C4-2B (cell line): ENCODE measurements at regions not wholly inside any gene's neighbourhood (a gene's known extent, or its start where the extent isn't known, plus 50 kb on each side); places are given as distances from the start of the nearest gene placed in this dataset.

Source experiments
- H3K27ac ChIP-seq: fragments of 450-650 bp; 2 replicates; pipeline ENCODE4 v1.5.1; 2017
- ZFX ChIP-seq: fragments of 450-650 bp; IDR thresholded peaks from 2 replicates; pipeline ENCODE4 v1.6.1; 2017
- TF ChIP-seq, protein P1 (sequence below): fragments of 450-650 bp; conservative IDR thresholded peaks from 2 replicates; pipeline ENCODE4 v1.5.1; 2017; ENCODE audit warnings: mild to moderate bottlenecking

DNA sequence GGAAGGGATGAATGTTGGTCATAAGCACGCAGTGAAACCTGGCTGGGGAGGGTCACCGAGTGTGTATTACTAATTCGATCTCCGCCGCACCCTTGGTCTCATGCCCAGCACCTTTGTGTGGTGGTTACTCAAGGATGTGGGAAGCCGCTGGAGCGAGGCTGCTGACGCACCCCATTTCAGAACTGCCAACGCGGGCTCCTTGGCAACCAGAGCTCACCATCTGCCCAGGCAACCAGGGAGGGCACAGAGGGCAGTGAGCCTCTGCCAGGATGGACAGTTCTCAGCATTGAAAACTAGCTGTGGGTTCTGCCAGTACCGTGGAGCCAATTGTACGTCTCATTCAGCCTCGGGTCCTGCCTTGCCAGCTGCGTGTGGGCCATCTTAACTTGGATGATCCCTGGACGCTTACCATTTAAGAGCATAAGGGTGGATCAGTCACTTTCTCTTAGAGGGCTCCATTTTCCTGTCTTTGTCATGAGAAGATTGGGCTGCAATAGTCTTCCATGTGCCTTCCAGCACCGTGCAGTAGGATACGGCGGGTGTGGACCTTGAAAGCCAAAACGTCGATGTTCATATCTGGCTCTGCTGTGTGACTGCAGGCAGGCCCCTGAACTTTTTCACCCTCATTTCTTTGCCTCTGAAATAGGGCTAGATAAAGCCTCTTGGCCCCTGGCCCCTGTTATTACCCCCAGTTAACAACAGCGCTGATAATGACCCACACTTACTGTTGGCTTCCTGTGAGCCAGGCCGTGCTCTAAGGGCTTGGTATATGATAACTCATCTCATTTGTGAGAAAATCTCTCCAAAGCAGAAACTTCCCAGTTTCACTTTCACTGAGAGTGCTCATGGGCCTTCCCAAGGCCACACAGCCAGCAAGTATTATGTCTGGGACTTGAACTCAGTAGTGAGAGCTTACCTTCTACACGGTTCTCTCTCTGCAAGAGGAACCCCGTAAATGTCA, 238.8 kb downstream of the OPA1 start:
- TF ChIP-seq ZFX: no peak
- TF ChIP-seq, protein P1, sequence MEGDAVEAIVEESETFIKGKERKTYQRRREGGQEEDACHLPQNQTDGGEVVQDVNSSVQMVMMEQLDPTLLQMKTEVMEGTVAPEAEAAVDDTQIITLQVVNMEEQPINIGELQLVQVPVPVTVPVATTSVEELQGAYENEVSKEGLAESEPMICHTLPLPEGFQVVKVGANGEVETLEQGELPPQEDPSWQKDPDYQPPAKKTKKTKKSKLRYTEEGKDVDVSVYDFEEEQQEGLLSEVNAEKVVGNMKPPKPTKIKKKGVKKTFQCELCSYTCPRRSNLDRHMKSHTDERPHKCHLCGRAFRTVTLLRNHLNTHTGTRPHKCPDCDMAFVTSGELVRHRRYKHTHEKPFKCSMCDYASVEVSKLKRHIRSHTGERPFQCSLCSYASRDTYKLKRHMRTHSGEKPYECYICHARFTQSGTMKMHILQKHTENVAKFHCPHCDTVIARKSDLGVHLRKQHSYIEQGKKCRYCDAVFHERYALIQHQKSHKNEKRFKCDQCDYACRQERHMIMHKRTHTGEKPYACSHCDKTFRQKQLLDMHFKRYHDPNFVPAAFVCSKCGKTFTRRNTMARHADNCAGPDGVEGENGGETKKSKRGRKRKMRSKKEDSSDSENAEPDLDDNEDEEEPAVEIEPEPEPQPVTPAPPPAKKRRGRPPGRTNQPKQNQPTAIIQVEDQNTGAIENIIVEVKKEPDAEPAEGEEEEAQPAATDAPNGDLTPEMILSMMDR: no peak

DNA sequence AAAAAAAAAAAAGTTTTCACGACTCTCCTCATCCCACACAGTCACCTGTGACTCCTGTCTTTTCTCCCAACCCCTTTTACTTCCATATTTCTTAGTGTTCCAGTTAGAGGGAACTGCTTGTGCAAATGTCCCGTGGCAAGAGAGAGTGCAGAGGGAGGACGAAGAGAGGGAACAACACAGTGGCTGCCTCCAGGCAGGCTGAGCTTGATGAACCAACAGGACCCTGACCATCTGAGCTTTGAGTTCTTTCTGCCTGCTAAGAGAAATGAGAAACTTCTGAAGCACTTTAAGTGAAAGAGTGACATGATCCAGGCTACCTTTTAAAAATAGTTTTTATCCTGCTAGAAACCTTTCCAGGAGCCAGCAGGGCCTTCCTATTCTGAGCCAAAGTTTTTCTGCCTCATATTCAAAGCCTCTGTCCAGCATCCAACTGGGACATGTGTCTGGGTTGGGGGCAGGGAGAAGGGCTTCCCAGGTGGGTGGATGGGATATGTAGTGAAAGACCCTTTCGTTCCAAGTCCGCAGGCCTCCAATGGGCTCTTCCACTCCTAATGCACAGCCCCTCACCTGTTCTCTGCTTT, 239.9 kb downstream of the OPA1 start:
- H3K27ac ChIP-seq: no peak overlapping the region; the same call in 1 of the 2 replicates
- TF ChIP-seq ZFX: no peak
- TF ChIP-seq, protein P1: no peak

More for the DNA sequence above, 238.8 kb downstream of the OPA1 start:
- H3K27ac ChIP-seq: no peak overlapping the region

DNA sequence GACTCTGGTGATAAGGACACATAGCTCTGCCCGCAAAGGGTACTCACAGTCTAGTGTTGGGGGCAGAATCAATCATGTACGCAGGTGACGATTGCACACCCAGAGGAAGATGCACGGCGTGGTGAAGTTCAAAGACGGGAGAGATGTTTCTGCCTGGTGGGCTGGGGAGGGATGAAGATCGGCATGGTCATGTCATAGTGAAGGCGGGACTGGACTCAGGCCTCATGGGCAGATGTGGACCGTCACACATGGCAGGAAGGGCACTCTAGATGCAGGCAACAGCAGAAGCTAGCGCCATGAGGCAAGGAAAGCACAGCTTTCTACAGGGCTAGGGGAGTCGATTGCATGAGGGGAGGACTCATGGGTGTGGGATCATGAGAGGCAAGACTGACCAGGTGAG, 240.6 kb downstream of the OPA1 start:
- TF ChIP-seq, protein P1: no peak
- no peak for TF ChIP-seq ZFX
- peak overlapping the region; percentile 41 for H3K27ac ChIP-seq

DNA sequence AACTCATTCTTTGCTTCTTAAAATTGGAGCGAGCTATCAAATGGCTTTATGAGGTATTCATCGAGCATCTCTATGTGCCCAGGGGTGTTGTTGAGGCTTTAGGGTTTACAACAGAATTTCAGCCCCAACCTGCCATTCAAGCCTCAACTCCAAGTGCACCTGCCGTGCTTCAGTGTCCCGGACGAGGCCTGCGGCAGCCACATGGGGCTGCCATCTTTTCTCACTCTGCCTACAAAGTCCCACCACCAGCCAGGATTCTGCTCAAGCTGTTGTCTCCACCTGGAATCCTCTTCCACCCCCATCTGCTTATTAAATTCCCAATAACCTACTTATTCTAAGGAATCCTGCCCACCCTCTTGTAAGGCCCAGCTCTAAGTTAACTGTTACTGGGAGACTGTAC, 242.4 kb downstream of the OPA1 start:
- H3K27ac ChIP-seq: no peak overlapping the region; the same call in 1 of the 2 replicates
- TF ChIP-seq, protein P1: no peak
- no peak for TF ChIP-seq ZFX

DNA sequence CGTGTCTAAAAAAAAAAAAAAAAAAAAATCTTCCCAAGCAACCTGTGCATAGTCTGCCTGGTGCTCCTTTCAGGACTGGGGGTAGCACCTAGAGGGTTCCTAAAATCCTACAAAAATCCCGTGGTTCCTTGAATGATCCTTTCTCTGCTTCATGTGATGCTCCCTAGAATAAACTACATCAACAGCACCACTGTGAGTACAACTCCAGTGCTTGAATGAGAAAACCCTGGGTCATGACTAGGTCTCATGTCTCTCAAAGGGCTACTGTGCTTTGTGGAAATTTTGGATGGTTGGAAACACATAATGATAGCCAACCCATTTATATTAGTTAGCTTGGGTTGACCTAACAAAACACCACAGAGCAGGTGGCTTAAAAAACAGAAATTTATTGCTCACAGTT, 243.5 kb downstream of the OPA1 start:
- TF ChIP-seq, protein P1: no peak
- TF ChIP-seq ZFX: no peak
- H3K27ac ChIP-seq: no peak overlapping the region

DNA sequence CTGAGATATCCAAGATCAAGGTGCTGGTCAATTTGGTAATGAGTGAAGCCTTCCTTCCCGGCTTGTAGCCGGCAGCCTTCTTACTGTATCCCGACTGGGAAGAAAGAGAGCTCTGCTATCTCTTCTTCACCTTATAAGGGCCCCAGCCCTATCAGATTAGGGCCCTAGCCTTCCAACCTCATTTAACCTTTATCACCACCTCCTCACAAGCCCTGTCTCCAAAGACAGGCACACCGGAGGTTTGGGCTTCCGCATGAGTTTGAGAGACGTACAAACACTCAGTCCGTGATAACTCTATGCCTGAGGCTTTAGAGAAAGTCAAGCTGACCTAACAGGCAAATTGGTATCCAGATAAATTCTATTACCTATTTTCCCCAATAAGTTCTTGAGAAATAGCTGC, 243.9 kb downstream of the OPA1 start:
- TF ChIP-seq, protein P1: no peak
- TF ChIP-seq ZFX: no peak
- no peak overlapping the region for H3K27ac ChIP-seq

DNA sequence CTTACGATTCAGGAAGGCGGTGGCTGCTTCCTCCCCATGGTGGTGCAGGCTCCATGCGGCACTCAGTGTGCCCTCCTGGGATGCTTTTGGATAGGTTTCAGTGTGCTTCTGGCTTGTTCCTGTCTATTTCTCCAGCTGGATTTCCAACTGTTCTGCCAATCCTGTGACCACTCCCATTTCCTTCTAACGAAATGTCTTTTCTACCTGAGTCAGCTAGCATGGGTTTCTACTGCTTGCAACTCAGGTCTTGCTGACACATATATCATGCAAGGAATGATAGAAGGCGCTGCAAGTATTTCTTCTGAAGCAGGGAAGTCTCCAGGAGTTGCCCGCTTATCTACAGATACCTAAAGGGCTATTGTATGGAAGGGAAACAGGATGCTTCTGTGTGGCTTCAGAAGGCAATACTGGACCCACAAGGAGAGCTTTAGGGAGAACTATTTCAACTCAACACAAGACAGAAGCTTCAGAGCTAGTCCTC, 244.4 kb downstream of the OPA1 start:
- TF ChIP-seq, protein P1: no peak
- no peak for TF ChIP-seq ZFX
- no peak overlapping the region for H3K27ac ChIP-seq
